MM.1S (cell line): ENCODE measurements at regions not wholly inside any gene's neighbourhood (a gene's known extent, or its start where the extent isn't known, plus 50 kb on each side); places are given as distances from the start of the nearest gene placed in this dataset.

ENCODE experiments used
- DNase-seq: peaks from one replicate; pipeline ENCODE4 v3.0.0-alpha.2; 2015
- H2AFZ ChIP-seq: fragments of 300-600 bp; sonication (generic); 2 replicates; pipeline ENCODE4 v1.6.0; 2016; ENCODE audit warnings: antibody characterized with exemption, low read length
- H3F3A ChIP-seq: fragments of 300-600 bp; sonication (generic); 2 replicates; pipeline ENCODE4 v1.6.1; 2016; ENCODE audit warnings: mild to moderate bottlenecking, antibody characterized with exemption, low read length, moderate library complexity, mixed read lengths; ENCODE audit not compliant: insufficient read depth
- H3K27ac ChIP-seq: fragments of 300-600 bp; sonication (generic); 2 replicates; pipeline ENCODE4 v1.5.1; 2016; ENCODE audit warnings: mild to moderate bottlenecking, low read length
- H3K27me3 ChIP-seq: fragments of 300-600 bp; sonication (generic); replicated peaks from 2 replicates; pipeline ENCODE4 v1.6.0; 2016; ENCODE audit warnings: low read length; ENCODE audit not compliant: insufficient read depth
- H3K36me3 ChIP-seq: fragments of 300-600 bp; sonication (generic); replicated peaks from 2 replicates; pipeline ENCODE4 v1.6.1; 2016; ENCODE audit warnings: mild to moderate bottlenecking, low read length, mixed read lengths; ENCODE audit not compliant: insufficient read depth
- H3K4me1 ChIP-seq: fragments of 300-600 bp; sonication (generic); 2 replicates; pipeline ENCODE4 v1.6.1; 2016; ENCODE audit warnings: low read length, mixed read lengths
- H3K4me2 ChIP-seq: fragments of 300-600 bp; sonication (generic); 2 replicates; pipeline ENCODE4 v1.6.0; 2016; ENCODE audit warnings: low read depth, low read length
- H3K4me3 ChIP-seq: fragments of 300-600 bp; sonication (generic); 2 replicates; pipeline ENCODE4 v1.5.1; 2016; ENCODE audit warnings: low read length, mixed read lengths
- H3K79me2 ChIP-seq: fragments of 300-600 bp; sonication (generic); 2 replicates; pipeline ENCODE4 v1.6.1; 2016; ENCODE audit warnings: mixed run types, low read length, mixed read lengths
- H3K9ac ChIP-seq: fragments of 300-600 bp; sonication (generic); 2 replicates; pipeline ENCODE4 v1.6.1; 2016; ENCODE audit warnings: low read length, mixed read lengths
- H3K9me2 ChIP-seq: fragments of 300-600 bp; sonication (generic); replicated peaks from 2 replicates; pipeline ENCODE4 v1.6.1; 2016; ENCODE audit warnings: mild to moderate bottlenecking, low read length, mixed read lengths; ENCODE audit not compliant: insufficient read depth
- H3K9me3 ChIP-seq: fragments of 300-600 bp; sonication (generic); replicated peaks from 2 replicates; pipeline ENCODE4 v1.6.1; 2016; ENCODE audit warnings: mild to moderate bottlenecking, low read length, mixed read lengths; ENCODE audit not compliant: insufficient read depth
- H4K20me1 ChIP-seq: fragments of 300-600 bp; sonication (generic); 2 replicates; pipeline ENCODE4 v1.6.1; 2016; ENCODE audit warnings: mild to moderate bottlenecking, low read length, moderate library complexity, mixed read lengths; ENCODE audit not compliant: insufficient read depth
- EZH2 ChIP-seq: fragments of 300-600 bp; sonication (generic); optimal IDR thresholded peaks from 2 replicates; pipeline ENCODE3; 2017; ENCODE audit warnings: low read depth, mild to moderate bottlenecking, antibody characterized with exemption, low read length, mixed read lengths
- EZH2phosphoT487 ChIP-seq: fragments of 300-600 bp; sonication (generic); IDR thresholded peaks from 2 replicates; pipeline ENCODE4 v1.6.1; 2018; ENCODE audit warnings: antibody characterized with exemption, low read length
- TF ChIP-seq, protein P1 (sequence below): fragments of 300-600 bp; sonication (generic); IDR thresholded peaks from 2 replicates; pipeline ENCODE4 v1.5.1; 2016; ENCODE audit warnings: antibody characterized with exemption, low read length, mixed read lengths

DNA sequence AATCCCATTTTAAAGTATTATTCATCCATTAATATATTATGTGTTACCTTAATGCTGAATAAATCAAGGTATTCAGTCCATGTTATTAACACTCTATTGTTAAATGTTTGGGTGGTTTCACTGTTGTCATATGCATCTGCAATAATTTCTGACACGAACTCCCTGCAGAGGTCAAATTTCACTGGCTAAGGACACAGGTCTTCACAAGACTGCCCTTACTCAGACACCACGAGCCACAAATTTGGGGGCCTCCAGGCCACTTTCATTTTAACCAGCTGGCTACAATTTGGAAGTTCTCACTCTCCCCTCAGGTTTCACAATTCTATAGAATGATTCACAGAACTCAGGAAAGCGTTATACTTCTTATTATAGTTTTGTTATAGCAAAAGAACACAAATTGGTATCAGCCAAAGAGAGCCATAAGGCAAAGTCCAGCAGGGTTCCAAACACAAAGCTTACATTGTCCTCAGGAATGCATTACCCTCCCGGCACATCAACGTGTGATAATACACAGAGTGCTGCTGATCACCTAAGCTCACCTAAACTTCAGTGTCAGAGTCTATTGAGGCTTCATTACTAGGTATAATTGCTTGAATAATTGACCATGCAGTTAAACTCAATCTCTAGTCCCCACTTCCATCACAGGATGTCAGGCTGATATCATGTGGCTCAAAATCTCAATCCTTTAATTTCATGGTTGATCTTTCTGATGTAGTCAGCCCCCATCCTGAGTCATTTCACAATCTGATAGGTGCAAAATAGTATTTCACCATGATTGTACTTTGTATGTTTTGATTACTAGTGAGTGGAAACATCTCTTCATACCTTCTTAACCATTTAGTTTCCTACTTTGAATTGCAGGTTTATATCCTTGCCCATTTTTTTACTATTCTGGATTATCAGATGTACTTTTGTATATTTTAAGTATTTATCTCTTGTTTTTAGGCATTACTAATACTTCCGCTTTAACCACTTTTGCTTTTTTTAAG is 441.4 kb upstream of the AGTR1 start:
- Histone ChIP-seq H3K9ac (no peak overlapping the region), H3K9me3 (no peaks in the 10 kb centered on the region), H4K20me1 (no peaks in the 10 kb centered on the region), H2AFZ (no peak overlapping the region), H3K4me3 (no peak overlapping the region), H3K36me3 (no peaks in the 10 kb centered on the region), H3K4me1 (no peaks in the 10 kb centered on the region), H3F3A (no peaks in the 10 kb centered on the region), H3K27ac (no peak overlapping the region), H3K4me2 (no peak overlapping the region), H3K9me2 (no peaks in the 10 kb centered on the region), H3K79me2 (no peaks in the 10 kb centered on the region), H3K27me3 (no peaks in the 10 kb centered on the region)
- no peak for DNase-seq
- TF ChIP-seq, protein P1, sequence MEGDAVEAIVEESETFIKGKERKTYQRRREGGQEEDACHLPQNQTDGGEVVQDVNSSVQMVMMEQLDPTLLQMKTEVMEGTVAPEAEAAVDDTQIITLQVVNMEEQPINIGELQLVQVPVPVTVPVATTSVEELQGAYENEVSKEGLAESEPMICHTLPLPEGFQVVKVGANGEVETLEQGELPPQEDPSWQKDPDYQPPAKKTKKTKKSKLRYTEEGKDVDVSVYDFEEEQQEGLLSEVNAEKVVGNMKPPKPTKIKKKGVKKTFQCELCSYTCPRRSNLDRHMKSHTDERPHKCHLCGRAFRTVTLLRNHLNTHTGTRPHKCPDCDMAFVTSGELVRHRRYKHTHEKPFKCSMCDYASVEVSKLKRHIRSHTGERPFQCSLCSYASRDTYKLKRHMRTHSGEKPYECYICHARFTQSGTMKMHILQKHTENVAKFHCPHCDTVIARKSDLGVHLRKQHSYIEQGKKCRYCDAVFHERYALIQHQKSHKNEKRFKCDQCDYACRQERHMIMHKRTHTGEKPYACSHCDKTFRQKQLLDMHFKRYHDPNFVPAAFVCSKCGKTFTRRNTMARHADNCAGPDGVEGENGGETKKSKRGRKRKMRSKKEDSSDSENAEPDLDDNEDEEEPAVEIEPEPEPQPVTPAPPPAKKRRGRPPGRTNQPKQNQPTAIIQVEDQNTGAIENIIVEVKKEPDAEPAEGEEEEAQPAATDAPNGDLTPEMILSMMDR: no peak
- TF ChIP-seq EZH2: no peak
- no peak for TF ChIP-seq EZH2phosphoT487

DNA sequence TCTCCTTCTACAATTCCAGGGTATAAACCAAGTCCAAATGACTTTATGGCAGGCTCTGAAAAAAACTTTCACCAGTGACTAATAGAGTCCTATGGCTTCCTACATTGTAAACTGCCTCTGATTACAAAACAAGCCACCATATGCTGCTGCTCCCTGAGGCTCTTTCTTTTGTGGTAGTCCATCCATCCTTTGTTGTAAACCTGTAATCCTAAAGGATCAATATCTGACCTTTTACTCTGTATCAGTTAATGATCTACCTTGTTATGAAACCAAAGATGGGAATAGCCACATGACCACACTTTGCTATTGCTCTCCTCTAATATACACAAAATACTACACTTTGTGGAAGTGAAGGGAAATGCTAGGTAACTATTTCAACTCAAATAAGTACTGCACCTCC is 434.7 kb upstream of the AGTR1 start:
- no peak overlapping the region for H3K4me2 ChIP-seq
- TF ChIP-seq EZH2 (no peak), EZH2phosphoT487 (no peak)
- TF ChIP-seq, protein P1: no peak
- H3K9ac ChIP-seq: no peak overlapping the region
- H2AFZ ChIP-seq: no peak overlapping the region
- H3F3A ChIP-seq: no peaks in the 10 kb centered on the region
- no peaks in the 10 kb centered on the region for H3K9me3 ChIP-seq
- no peaks in the 10 kb centered on the region for H4K20me1 ChIP-seq
- no peaks in the 10 kb centered on the region for H3K27me3 ChIP-seq
- no peaks in the 10 kb centered on the region for H3K9me2 ChIP-seq
- no peak overlapping the region for H3K4me3 ChIP-seq
- no peaks in the 10 kb centered on the region for H3K79me2 ChIP-seq
- no peaks in the 10 kb centered on the region for H3K4me1 ChIP-seq
- no peak for DNase-seq
- no peak overlapping the region for H3K27ac ChIP-seq
- H3K36me3 ChIP-seq: no peaks in the 10 kb centered on the region

DNA sequence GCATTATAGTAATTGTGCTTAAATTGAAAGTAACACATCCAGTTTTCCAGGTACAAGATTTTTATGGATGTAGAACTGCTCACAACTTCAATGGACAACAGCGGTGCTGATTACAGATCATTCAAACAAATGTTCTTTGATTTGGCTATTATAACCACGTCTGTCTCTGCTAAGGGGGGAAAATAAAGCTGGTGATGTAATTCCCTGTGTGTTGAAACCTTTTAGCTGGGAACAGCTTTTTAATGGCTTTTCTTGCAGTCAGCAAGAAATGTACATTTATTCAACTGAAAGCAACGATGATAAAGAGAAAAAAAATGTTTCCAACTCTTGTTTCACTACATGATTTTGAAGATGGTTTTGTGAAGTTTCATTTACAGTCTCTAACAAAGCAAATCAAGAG is 431.9 kb upstream of the AGTR1 start:
- no peak for TF ChIP-seq EZH2phosphoT487
- no peak for TF ChIP-seq EZH2
- TF ChIP-seq, protein P1: no peak
- H3K27ac ChIP-seq: no peak overlapping the region
- DNase-seq: no peak
- no peaks in the 10 kb centered on the region for H3K9me3 ChIP-seq
- H3K79me2 ChIP-seq: no peaks in the 10 kb centered on the region
- H3K9ac ChIP-seq: no peak overlapping the region
- H2AFZ ChIP-seq: no peak overlapping the region
- no peaks in the 10 kb centered on the region for H3K4me1 ChIP-seq
- no peaks in the 10 kb centered on the region for H3K9me2 ChIP-seq
- H3K4me3 ChIP-seq: no peak overlapping the region
- H3K4me2 ChIP-seq: no peak overlapping the region
- H3K36me3 ChIP-seq: no peaks in the 10 kb centered on the region
- H3K27me3 ChIP-seq: no peaks in the 10 kb centered on the region
- H4K20me1 ChIP-seq: no peaks in the 10 kb centered on the region
- no peaks in the 10 kb centered on the region for H3F3A ChIP-seq
